Superior temporal gyrus (tissue), 1 donor: ENCODE measurements at regions not wholly inside any gene's neighbourhood (a gene's known extent, or its start where the extent isn't known, plus 50 kb on each side); places are given as distances from the start of the nearest gene placed in this dataset.

Experiments
- DNase-seq: peaks from one replicate; pipeline ENCODE4 v3.0.0-alpha.2; 2016; ENCODE audit errors: extremely low spot score

DNA sequence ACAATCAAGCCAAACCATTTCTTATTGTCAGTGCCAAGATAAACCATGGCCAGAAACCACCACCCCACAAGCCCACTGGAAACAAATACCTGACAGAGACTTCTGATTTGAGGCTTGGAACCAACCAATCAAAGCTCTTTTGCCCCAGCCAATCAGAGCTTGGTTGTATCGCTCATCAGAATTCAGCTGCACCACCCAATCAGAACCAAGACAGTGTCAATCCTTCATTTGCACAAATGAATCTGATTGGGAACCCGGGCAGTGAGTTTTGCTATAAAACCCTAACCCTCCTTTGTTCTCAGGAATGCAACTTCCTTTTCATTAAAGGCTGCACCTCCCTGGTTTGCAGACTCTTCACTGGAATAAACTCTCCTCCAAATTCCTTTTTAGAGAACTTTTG is 87.4 kb downstream of the ELAPOR2 start:
- DNase-seq, result no peak

GRCh38 chr7:86970986-86971385 is 88.5 kb downstream of the ELAPOR2 start:
- DNase-seq, result no peak

DNA sequence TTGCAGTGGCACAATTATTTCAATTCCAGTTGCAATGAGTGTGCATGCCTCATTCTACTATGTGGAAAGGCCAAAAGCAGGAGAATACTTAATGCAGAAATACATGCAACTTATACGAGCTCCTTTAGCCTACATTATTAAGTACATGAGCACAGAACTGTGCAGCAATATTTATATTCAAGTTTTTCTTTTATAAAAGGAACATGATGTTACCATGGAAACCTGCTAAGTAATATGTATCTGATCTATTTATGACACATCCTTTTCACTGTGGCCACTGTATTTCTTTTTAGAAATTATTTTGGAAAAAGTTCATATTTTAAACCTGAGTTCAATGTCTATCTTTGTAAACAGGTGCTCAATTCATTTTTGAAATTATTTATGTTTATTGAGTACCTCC is 88.9 kb downstream of the ELAPOR2 start:
- no peak for DNase-seq

GRCh38 chr7:86969865-86970264 is 89.6 kb downstream of the ELAPOR2 start:
- DNase-seq, result no peak

DNA sequence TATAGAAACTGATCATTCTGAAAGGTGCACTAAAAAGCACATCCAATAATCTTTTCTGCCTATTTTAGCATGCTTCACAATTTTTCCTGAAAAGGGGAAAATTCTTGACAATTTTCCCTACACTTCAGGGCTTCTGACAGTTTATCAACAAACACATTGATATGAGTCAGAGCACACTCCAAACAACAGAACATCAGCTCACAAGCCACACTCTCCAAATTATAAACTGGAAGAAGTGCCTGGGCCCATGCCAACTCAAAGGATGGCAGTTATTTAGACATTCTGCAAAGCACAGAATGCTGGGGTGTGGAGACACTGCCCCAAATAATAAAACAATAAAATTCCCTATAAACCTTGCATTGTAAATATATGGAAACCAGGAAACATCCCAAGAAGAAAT is 90.8 kb downstream of the ELAPOR2 start:
- DNase-seq, result no peak

DNA sequence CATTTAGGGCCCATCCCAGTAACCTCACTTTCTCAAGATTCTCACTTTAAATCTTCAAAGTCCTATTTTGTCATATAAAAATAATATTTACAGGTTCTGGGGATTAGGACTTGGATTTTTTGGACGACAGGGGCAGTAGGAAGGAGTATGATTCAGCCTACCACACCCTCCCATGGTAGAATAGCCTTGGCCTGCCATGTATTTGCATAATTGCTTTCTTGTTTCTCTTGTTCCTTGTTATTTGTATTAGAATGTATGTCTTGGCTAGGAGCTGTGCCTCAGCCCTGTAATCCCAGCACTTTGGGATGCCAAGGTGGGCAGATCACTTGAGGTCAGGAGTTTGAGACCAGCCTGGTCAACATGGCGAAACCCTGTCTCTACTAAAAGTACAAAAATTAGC is 92.5 kb downstream of the ELAPOR2 start:
- DNase-seq, result no peak

GRCh38 chr7:86965727-86966120 is 93.7 kb downstream of the ELAPOR2 start:
- peak; percentile 86 for DNase-seq

DNA sequence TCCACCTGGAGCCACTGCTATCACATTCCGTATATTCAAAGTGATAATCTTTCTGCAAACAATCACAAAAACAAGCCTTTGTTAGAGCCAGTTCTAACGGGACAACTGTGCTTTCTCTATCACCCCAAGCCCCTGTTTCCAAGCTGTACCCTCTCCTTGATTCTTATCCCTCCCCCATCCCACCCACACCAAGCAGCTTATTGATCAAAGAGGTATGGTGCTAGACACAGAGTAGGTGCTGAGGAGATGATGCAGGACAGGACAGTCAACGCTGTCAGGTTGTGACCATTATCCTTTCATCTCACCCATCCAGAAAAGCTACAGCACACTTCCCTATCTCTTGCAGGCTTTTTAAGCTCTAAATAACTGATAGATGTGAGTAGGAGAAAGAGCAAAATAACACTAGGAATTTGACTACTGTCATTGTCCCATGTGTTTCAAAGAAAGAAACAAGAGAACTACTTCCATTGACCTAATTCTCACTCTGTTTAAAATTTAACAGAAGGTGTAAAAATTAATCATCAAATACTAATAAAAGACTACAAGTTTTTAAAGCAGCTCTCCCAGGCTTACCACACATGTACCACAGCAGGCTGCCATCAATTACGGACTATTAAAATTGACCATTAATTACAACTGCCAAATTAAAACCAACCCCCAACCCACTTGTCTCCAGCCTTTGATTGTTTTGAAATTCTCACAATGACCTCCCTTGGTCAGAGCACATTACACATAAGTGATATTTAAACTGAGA is 94.3 kb downstream of the ELAPOR2 start:
- no peak for DNase-seq

- no peak for DNase-seq
Observed at GRCh38 chr7:86963599-86964230, 95.7 kb downstream of the ELAPOR2 start.

- DNase-seq, result peak; percentile 42
Observed at GRCh38 chr7:86962623-86963022, 96.8 kb downstream of the ELAPOR2 start.

GRCh38 chr7:86961686-86962085 is 97.8 kb downstream of the ELAPOR2 start:
- peak; percentile 87 for DNase-seq

DNA sequence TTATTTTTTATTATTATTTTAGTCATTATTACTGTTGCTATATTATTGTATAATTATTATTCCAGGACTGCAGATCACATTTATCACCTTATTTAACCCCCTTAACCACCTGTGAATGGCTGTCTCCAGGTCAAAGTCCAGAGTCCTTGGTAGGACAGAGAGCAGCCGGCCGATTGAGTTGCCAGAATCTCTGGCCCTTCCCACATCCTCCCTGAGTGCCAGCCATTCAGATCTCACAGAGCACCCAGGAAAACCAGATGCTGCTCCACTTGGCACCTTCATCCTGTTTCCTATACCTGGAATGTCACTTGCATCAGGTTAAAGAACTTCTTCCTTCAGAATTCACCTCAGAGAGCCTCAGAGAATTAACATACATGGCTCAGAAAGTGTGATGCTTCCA is 101.1 kb downstream of the ELAPOR2 start:
- no peak for DNase-seq

DNA sequence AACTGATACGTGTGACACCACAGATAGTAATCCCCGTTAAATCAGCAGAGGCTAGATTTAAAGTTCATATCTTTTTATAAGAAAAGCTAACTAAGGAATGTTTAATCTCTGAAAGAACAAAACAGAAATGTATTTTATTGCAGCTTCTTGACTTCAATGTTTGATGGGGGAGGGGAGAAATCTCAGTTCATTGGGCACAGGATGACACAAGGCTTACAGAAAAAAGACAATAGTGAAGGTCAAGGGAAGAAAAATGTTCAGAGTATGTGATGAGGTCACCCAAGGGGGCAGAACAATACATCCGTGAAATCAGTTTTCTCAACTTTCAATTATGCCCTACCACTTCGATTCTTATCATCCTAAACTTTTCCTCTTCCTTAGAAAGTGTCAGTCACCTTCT is 102.9 kb downstream of the ELAPOR2 start:
- DNase-seq, result no peak

DNA sequence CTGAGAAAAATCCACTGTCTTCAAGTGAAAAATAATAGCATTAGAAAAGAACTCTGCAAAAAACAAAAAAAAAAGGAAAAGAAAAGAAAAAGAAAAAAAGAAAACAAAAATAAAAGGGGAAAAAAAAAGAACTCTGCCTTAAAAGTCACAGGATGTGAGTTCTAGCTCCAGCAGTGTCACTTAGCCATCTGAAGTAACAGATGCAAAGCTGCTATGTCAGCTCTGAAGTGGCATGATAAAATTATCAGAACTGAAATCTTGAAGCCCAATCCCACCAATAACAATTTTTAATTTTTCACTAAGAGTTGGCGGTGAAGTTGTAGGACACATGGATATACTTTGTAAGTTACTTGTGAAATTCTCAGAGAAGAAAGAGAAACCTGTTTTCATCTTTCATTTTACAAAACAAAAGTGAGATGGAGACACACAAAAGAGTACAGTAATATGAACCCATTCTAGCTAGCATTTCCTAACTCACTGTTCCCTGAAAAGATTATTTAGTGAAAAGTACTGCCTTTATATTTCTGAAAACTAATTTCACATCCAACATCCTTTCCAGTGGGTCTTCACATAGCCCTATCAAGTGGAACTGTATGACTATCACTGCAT is 103.5 kb downstream of the ELAPOR2 start:
- DNase-seq, result no peak

DNA sequence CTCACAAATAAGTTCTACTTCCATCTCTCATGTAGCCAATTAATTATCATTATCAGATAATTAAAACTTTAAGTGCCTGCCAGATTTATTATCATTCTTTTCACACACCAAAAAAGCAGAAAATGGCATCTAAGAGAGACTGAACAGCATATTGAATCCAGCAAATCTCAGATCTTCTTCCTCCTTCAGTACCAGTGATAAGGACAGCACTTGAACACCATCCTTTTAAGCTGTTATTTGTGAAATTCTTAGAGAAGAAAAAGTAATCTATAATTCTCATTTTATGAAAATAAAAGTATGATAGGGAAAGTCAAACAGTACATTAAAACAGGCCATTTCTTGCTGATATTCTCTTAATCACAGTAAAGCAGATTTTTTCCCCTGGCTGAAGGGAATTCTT is 104.5 kb downstream of the ELAPOR2 start:
- no peak for DNase-seq

- DNase-seq, result no peak
Observed at GRCh38 chr7:86953653-86954336, 105.7 kb downstream of the ELAPOR2 start.

DNA sequence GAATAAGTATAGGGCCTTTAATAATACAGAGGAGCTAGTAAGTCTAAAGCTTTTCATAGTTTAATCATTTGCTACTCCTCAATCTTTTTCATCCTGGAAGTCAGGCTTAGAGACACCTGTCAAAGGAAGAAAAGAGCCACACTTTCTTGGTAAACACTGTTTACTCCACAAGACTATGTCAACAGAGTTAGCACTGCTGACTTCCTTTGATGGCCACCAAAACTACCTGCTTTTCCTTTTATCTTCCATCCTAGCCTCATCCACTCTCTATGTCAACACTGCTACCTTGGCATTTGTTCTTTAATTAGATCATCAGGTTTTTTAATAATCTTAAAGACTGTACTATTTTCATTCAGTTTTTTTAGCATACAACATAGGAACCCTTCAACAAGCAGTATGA is 106.2 kb downstream of the ELAPOR2 start:
- DNase-seq, result no peak

DNA sequence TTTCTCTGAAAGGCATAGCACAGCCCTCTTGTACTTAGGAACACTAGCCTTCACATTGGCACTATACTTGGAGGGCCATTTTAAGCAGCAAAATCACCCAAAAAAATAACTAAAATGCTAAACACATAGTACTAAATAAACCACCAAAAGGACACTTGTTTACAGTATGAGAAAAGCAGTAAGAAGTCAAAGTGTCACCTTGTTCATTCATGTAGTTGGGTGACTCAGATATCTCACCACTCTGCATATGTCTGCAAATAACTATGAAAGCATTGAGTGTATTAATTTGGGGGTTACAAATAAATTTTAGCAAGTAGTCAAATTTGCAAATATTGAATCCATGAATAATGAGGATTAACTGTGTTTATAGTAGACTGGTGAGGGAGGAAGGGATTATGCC is 107.6 kb downstream of the ELAPOR2 start:
- no peak for DNase-seq

DNA sequence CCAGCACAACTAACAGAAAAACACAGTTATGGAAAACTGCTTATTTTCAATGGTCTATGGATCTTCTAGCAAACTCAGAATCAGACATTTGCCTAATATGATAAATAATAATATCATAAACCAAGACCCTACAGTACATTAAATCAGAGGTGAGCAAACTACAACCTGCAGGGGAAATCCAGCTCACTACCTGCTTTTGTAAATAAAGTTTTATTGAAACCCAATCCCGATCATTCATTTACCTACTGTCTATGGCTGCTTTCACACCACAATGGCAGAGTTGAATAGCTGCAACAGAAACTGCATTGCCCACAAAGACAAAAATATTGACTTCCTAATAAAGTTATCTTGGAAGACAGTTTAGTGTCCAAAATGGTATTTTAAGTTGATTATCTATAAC is 108.5 kb downstream of the ELAPOR2 start:
- DNase-seq, result no peak

GRCh38 chr7:86950360-86950759 is 109.1 kb downstream of the ELAPOR2 start:
- no peak for DNase-seq

DNA sequence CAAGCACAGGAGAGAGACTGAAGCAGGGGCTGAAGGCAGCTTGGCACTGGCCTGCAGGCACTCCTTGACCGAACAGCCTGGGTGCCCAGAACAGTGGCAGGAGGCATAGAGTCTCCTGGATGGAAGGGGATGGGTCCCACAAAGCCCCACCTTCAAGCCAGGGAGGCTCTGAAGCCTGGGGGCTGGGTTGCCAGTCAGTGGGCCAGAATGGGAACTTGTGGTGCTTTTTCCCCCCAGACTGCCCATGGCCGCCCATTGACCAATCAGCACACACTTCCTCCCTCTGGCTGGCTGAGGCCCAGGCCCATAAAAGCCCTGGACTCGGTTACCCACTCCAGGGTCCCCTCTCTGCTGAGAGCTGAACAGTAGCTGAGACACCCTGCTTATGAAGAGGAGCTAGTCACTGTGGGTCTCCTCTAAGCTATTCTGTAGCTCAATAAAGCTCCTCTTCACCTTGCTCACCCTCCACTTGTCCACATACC is 109.6 kb downstream of the ELAPOR2 start:
- DNase-seq, result no peak

DNA sequence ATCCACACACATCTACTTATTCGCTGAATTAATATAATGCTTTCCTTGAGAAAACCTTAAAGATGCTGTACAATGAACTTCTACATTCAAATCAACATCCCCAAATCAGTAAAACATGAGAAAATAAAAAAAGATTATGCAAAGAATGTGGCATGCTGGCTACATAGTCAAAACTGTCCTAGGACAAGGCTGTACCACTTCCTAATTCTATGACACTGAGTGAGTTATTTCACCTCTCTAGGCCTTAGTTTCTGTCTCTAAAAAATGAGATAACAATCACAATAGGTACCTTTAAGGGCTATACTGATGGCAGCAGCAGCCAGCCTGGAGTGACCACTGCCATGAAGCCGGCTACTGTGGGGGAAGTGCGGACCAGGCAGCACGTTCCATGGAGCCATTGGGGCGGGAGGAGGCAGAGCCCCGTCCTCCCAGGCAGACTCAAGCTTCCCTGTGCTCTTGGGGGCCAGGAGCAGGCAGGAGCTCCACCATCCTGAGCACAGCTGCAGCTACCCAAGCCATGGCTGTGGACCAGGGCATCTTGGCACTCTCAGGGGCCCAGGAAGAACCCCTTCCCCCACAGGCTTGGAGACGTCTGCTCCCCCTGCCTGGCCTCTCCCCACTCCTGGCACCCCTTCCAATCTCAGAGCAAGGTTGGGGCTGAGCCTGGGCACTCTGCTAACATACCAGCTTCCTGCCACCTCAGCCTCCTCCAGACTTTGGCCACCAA is 110.2 kb downstream of the ELAPOR2 start:
- DNase-seq, result no peak
